Fibroblast of skin of right biceps (primary cell): ENCODE measurements at regions not wholly inside any gene's neighbourhood (a gene's known extent, or its start where the extent isn't known, plus 50 kb on each side); places are given as distances from the start of the nearest gene placed in this dataset.

ENCODE experiments used
- DNase-seq: peaks from one replicate; pipeline ENCODE4 v3.0.0-alpha.2; 2013

GRCh38 chr16:82404586-82405315, 222.0 kb upstream of the CDH13 start:
- no peak for DNase-seq

DNA sequence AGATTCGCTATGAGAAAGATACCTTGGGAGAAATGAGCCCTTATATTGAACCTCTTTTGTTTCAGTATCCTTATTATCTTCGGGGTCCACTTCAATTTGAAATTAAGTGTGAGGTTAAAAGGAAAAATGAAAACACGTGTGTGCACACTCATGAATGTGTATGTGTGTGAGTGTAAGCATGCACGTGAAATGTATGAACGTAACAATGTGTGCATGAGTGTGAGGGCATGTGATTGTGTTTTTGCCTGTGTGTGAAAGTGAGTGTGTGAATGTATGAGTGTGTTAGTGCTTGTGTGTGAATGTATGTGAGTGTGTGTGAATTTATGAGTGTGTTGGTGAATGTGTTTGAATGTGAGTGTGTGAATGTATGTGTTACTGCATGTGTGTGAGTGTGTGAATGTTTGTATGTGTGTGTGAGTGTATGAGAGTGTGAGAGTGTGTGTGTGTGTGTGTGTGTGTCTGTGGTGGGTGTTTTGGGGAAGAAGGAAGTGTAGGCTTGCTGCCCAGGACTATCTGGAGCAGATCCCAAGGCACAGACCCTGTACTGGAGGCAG, 224.0 kb upstream of the CDH13 start:
- DNase-seq: no peak

DNA sequence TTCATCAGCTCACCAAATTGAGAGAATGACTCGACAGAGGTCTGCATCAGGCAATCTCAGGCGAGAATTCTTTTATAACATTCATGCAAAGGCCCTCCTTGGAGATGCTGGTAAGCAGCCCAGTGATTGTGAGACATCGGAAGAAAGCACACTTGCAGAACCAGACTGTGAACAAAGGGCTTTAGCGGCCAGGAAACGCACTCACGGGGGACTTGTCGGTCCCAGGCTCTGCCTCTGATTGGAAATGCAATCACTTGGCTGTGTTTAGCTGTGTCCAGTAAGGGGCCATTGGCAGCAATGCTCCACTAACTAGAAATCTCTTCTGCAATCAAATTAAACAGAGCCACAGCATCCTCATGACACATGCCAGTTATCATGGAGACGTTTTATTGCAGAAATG, 226.7 kb upstream of the CDH13 start:
- no peak for DNase-seq

DNA sequence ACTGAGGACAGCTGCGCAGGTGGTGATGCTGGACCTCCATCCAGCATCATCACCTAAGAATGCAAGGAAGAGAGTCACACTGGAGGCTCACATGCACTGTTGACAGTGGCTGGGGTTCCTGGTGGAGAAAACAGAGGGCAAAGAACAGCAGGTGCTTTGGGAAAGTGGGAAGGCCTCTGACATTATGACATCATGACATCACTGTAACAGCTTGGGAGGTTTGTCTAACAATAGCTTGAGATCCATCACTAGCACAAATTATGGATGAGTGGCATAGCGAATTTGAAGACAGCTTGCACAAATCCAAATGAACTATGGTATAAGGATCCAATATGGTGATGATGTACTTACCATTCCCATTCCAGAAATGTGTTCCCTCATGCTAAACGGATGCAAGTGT, 226.5 kb upstream of the MPHOSPH6 start:
- no peak for DNase-seq

DNA sequence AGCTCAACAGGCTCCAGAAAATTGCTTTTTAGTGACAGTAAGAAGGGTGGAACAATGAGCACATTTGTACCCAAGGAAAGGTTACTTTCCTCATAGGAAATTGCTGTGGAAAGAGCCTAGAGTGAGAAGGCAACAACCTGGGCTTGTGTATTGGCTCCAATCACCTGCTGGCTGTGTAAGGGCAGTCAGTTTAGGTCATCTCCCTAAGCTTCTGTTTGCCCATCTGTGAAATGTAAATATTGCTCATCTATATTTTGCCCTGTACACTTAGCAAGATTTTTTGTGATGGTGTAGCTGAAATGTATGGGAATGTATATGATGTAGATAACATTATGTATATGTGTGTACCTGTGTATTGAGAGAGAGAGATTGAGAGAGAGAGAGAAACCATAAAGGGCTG, 225.2 kb upstream of the MPHOSPH6 start:
- no peak for DNase-seq

GRCh38 chr16:82391690-82392089, 221.7 kb upstream of the MPHOSPH6 start:
- no peak for DNase-seq

- DNase-seq: no peak
Measured at GRCh38 chr16:82389956-82390650, 220.1 kb upstream of the MPHOSPH6 start.

- DNase-seq: no peak
Measured at GRCh38 chr16:82386761-82387160, 216.7 kb upstream of the MPHOSPH6 start.

GRCh38 chr16:82384949-82385348, 214.9 kb upstream of the MPHOSPH6 start:
- DNase-seq: no peak

DNA sequence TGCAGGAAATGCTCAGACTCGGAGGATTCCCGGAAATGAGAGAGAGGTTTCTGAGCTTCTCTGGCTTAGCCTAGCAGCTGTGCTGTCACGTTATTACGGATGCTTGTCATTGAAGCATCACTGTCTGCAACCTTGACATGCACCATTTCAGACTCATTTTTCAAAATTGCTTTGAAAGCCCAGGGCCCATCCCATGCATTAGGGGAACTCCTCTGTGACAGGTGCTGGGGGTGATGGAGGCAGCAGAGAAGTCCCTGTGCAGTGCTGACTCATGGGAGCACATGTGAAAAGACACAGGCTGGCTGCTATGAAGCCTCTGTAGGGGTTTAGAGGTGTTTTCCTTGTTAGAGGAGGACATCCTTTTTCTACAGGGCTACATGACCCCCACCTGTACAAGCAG, 214.0 kb upstream of the MPHOSPH6 start:
- no peak for DNase-seq

DNA sequence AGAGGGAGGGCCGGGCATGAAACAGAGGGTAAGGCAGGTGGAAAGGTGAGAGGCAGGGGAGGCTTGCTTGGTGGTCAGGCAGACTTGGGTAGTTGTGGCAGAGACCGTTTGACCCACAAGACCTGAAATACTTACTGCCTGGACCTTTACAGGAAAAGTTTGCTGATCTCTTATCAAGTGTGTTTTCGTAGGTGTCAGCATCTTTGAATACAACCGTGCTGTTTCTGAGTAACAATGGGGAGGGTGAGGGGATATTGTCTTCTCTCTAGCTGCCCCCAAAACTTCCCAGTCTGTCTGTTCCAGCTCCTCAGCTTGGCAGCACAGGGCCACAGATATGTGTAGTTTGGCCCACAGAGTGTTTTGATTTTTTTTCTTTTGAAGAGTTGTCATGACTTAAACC, 212.5 kb upstream of the MPHOSPH6 start:
- no peak for DNase-seq

DNA sequence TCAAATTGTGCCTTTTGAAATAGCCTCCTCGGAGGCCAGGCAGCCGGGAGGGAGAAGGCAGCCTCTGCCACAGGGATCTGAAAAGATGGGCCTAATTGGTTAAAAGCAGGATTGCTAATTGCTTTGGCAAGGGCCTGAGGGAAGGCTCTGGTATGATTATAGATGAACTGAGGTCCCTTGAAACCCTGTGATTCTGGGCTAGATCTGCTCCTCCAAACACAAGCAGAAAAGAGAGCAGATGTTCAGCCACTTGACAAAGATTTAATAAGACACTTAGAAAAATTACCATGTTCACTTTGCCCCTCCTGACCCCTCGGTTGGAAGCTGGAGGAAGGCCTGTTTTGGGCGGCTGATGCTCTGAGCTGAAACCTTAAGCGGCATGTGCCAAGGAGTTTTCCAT, 209.5 kb upstream of the MPHOSPH6 start:
- DNase-seq: no peak

GRCh38 chr16:82373976-82374375, 204.0 kb upstream of the MPHOSPH6 start:
- no peak for DNase-seq

DNA sequence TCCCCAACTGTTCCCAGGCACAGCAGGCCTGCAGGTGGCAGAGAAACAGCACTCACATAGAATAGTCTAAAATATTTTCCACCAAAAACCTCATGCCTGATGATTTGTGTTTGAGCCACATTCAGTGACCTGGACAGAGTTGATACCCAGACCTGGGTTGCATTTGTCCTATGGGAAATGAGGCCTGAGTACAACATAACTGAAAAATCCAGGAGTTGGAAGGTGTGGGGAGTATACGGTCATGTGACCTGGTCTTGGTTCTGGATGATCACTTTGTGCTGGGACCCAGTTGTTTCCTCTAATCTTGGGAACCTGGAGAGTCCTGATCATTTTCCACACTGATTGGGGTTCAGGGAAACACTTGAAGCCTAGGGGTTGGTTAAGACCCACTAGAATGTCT, 200.3 kb upstream of the MPHOSPH6 start:
- no peak for DNase-seq

- DNase-seq: peak; percentile 3
Measured at GRCh38 chr16:82368041-82368440, 198.0 kb upstream of the MPHOSPH6 start.

DNA sequence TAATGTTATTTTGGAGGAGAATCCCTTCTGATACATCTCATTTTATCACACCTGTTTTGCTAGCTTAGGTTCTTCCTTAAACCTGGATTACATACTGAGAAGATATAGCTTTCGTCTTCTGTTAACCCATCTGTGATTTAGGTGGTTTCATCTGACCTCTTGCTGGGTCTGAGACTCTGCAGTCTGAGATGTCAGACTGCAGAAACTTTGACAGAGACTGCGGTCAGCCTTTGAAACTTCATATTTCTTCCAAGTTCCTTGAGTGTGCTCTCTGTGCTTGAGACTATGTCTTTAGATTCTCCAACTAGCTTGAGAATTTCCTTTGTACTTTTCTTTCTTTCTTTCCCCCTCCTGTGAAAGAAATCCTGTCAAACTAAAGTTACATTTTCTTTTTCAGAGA, 196.4 kb upstream of the MPHOSPH6 start:
- no peak for DNase-seq

DNA sequence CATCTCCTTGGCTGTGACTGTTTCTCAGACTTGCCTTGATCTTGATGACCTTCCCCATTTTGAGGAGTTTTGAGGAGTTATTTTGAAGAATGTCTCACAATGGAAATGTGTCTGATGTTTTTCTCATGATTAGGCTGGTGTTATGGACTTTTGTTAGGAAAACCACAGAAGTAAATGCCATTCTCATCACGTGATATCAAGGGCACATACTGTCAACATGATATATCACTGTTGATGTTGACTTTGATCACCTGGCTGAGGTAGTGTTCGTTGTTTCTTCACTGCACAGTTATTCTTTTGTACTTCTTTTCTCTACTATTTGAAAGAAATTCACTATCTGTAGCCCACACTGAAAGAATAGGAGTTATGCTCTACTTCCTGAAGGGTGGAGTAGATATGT, 194.7 kb upstream of the MPHOSPH6 start:
- no peak for DNase-seq

DNA sequence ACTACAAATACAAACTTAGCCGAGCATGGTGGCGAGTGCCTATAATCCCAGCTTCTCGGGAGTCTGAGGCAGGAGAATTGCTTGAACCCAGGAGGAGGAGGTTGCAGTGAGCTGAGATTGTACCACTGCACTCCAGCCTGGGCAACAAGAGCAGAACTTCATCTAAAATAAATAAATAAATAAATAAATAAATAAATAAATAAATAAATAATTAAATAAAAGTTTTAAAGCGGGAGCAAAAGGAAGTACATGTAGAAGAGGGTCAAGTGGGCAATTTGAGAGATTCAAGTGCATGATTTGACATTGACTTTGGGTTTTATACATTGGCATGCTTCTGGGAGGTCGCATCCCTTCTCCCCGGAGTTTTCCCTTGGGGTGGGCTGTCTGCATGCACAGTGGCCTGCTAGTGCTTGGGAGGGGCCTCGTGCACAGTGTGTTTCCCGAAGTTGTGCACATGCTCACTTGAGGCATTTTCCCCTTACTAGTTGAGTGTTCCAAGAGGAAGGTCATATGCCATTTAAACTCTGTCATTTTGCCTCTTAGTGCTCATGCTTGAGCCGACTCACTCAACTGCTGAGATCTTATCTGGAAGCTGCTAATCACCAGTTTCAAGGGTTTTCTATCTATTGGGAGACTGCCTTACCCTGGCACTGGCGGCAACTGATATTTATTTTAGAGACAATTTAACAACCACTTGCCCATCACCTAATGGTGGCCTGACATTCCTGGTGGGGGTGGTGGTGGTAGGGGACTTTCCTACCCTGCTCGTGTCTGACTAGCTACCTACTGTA, 193.2 kb upstream of the MPHOSPH6 start:
- DNase-seq: no peak

DNA sequence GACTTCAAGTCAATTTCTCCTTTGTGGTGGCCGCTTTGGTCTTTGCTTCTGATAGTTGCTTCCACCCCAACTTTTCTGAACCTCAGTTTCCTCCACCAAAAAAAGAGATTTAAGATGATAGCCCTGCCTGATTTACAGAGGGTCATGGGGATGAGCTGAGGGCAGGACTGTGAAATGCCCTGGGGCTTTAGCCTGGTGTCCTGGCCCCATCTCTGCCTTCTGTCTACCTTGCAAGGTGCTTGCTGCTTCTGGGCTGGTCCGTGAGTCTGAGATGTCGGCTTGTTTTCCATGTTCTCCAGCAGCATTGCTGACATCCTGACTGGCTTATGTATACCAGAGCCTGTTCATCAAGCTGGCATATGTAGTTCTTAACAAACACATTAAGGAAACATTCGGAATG, 191.9 kb upstream of the MPHOSPH6 start:
- no peak for DNase-seq

- no peak for DNase-seq
Measured at GRCh38 chr16:82360024-82360783, 190.2 kb upstream of the MPHOSPH6 start.

DNA sequence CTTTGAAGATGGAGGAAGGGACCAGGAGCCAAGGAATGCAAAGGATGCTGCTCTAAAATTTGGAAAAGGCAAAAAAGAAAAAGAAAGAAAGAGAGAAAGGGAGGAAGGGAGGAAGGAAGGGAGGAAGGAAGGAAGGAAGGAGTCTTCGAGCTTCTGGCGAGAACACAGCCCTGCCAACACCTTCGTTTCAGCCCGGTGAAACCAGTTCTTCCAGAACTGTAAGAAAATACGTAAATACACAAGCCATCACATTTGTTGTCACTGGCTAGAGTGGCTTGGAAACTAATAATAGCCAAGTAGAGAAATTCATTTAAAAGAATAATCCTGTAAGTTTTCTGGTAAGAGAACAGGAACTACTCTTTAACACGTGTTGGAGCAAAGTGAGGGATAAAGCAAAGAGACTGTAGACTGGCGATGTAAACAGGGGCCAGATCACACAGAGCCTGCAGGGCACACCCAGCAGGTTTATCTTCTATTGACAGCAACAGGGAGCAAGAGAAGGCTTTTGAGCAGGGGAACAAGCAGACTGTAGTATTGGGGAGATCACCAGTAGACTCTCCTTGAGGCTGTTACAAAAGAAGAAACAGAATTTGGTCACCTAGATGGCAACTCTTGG, 188.7 kb upstream of the MPHOSPH6 start:
- no peak for DNase-seq

DNA sequence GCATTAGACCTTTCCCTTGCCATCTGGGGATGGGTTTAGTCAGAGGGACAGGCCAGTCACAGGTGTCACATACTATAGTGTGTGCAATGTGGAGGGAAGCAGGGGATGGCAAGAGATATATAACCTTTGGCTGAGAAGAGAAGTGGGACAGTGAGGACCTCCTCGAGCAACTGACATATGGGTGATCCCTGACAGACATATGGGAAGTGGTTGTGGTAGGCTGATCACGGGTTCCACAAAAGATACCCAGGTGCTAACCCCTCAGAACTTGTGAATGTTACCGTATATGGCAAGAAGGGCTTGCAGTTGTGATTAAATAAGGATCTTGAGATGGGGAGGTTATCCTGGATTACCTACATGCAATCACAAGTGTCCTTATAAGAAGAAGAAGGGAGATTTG, 188.1 kb upstream of the MPHOSPH6 start:
- DNase-seq: no peak
